Astrocyte (in vitro differentiated cells and primary cell): ENCODE measurements at regions not wholly inside any gene's neighbourhood (a gene's known extent, or its start where the extent isn't known, plus 50 kb on each side); places are given as distances from the start of the nearest gene placed in this dataset.

ENCODE experiments used
- CTCF ChIP-seq: IDR thresholded peaks from 2 replicates; pipeline ENCODE4 v1.5.1; 2011; ENCODE audit warnings: low read depth, mild to moderate bottlenecking, inconsistent platforms, low read length, moderate library complexity; ENCODE audit not compliant: insufficient read depth
- EZH2 ChIP-seq: IDR thresholded peaks from 2 replicates; pipeline ENCODE4 v1.6.1; 2012; ENCODE audit warnings: mild to moderate bottlenecking, low read length, inconsistent platforms; ENCODE audit not compliant: insufficient read depth

- TF ChIP-seq CTCF (no peak), EZH2 (no peak)
Observed at GRCh38 chr14:39666386-39666785, 234.2 kb upstream of the FBXO33 start.
